GM12865 (cell line): ENCODE measurements at regions not wholly inside any gene's neighbourhood (a gene's known extent, or its start where the extent isn't known, plus 50 kb on each side); places are given as distances from the start of the nearest gene placed in this dataset.
A peak's percentile ranks its signal among the peaks of the same experiment; 100 is the strongest.

ENCODE experiments used
- DNase-seq: peaks from one replicate; pipeline ENCODE4 v3.0.0; 2010; ENCODE audit warnings: low read depth
- H3K4me3 ChIP-seq: 2 replicates; pipeline ENCODE4 v1.5.1; 2011; ENCODE audit warnings: mild to moderate bottlenecking, low read depth, low read length, control low read depth
- CTCF ChIP-seq: IDR thresholded peaks from 2 replicates; pipeline ENCODE4 v1.5.1; 2011; ENCODE audit warnings: low read length, control low read depth, low read depth, inconsistent platforms; ENCODE audit not compliant: insufficient read depth; ENCODE audit errors: missing control alignments

- no peak for TF ChIP-seq CTCF
- peak overlapping the region; percentile 14; the same call in 1 of the 2 replicates for H3K4me3 ChIP-seq
- peak; percentile 92 for DNase-seq
Measured at GRCh38 chr13:42497798-42498197, 76.2 kb upstream of the TNFSF11 start.

DNA sequence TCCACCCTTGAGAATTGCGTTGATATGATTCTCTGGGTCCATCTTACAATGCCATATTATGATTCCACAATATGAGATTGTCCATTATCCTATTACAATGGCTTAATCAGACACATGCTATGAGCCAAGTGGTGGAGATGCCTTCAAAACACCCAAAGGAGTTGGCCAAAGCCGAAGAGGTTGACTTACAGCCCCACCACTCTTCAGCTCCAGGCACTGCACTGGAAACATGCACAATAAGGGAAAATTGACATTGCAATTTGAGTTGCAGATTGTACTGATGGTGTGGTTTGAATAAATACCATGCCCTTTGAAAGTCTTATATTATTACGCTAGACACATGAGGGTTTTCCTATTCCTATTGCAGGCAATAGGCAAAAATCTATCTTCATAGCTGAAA, 75.4 kb upstream of the TNFSF11 start:
- no peak overlapping the region for H3K4me3 ChIP-seq
- DNase-seq = peak; percentile 63
- peak; percentile 33 for TF ChIP-seq CTCF
